ENCODE measurements at regions not wholly inside any gene's neighbourhood (a gene's known extent, or its start where the extent isn't known, plus 50 kb on each side); places are given as distances from the start of the nearest gene placed in this dataset.

DNA sequence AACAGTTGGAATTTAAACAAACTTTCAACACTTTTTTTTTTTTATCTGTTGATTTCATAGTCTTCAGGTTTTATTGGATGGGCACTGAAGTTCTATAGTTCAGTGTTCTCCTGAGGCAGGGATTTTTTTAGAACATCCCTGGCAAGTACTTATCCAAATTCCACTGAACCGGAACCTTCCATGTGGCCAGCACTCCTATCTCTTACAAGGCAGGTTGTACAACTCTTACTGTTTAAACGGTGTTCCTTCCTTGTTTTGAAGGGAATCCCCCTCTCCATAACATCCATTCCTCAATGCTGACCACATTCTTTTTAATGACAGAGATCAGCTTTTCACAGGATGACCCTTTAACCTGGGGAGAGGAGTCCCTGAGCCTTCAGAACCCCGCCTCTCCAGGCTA, 238.9 kb upstream of the CTBP2 start:
- no peak for DNase-seq (ENCODE audit: low spot score)

DNA sequence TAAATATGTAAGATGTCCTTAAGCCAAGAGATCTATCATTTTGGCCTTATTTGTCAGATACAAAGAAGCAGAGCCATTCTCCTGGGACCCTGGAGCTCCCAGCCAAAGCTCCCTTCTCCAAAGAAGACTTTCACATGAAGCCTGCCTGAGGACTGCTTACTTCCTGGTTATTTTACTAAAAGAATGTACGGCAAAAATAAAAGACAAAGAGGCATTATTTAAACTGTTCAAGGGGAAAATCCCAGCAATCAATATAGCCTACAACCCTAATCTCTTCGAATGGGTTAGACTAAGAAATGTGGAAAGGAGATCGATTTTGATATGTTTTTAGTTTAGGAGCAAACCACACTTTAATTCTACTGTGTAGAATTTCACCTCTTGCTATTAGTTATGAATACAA, 237.9 kb upstream of the CTBP2 start:
- DNase-seq (ENCODE audit: low spot score): no peak

DNA sequence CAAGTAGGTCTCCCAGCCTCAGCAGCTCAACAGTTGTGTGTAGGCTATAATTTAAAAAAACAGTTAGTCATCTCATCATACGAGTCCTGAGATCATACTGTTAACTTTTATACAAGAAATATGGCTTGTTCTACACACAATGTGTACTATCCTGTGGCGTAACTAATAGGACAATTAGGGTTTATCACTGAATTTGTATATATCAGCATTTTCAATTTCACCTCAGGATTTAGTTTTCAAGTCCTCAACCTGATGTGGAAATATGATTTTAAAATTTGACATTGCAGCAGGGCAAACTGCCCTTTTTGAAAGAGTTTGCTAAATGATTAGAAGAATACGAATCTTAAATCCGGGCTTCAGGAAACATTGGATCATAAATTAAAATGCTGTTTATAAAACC, 237.2 kb upstream of the CTBP2 start:
- DNase-seq (ENCODE audit: low spot score): no peak

DNA sequence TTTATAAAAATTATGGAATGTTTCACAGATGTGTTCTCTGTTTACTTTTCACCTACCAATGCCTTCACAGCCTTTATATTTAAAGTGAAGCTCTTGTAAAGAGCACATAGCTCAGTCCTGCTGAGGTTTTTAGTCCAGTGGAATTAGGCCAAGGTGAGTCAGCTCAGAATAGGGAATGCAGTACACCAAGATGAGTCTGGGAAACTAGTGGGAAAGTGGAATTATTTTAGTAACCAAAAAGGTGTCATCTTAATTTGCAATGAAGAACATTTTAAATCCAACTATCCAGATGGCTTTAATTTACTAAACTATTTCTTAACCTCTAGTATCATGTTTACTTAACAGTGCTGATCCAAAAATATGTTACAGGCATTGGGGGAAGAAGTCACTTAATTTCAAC, 236.3 kb upstream of the CTBP2 start:
- DNase-seq (ENCODE audit: low spot score): no peak

DNA sequence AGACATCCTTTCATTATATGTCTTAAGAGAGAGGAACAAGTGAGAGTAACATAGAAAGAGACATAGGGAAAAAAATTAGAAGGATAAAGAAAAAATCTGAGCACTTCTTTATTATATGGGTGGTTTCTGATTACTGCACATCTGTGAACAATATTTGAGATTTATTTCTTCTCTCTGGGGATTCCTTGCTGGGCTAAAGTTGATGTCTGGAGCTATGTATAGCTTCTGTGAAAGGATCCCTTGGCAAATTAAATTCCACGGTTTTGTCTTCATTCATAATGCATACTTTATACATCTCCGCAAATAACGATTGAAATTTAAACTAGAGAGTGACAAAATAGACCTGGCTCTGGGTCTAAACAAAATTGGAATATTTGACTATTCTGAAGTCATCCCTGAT, 232.2 kb upstream of the CTBP2 start:
- no peak for DNase-seq (ENCODE audit: low spot score)

DNA sequence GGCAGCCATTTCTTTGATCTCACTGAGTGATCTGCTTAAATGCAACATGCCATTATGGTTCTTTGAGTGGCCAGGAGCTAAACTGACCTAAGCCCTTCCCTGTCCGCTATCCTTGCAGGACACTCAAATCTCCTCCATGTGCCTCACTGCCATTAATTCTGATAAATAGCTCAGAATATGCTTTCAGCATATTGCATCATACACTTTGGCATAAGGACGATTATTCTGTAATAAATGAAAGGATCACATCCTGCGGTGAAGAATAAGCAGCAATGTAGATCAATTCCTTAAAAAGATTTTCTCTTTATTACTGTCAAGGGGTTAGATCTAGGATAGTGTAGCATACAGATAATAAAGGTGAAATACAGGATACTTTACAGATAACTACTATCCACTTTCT, 231.8 kb upstream of the CTBP2 start:
- DNase-seq (ENCODE audit: low spot score): no peak

DNA sequence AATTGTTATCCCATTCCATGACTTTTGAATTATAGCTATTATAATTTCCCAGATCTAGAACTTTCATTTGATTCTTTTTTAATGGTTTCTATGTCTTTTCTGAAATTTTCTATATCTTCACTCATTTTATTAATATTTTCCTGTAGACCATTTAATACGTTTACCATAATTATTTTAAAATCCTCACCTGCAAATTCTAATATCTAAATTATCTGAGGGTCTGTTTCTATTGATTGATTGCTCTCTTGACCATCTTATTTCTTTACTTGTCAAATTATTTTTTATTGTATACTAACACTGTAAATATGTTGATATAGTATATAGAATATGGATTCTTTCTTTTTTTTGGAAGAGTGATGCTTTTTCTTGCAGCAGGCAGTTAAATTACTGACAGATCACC, 229.3 kb upstream of the CTBP2 start:
- no peak for DNase-seq (ENCODE audit: low spot score)

DNA sequence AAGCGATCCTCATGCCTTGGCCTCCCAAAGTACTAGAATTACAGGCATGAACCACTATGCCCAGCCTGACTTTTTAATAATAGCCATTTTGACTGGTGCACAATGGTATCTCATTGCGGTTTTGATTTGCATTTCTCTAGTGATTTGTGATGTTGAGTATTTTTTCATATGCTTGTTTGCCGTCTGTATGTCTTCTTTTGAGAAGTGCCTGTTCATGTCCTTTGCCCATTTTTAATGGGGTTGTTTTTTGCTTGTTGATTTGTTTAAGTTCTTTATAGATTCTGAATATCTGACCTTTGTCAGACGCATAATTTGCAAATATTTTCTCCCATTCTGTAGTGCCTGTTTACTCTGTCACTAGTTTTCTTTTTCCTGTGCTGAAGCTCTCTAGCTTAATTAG, 219.2 kb upstream of the CTBP2 start:
- DNase-seq (ENCODE audit: low spot score): no peak

DNA sequence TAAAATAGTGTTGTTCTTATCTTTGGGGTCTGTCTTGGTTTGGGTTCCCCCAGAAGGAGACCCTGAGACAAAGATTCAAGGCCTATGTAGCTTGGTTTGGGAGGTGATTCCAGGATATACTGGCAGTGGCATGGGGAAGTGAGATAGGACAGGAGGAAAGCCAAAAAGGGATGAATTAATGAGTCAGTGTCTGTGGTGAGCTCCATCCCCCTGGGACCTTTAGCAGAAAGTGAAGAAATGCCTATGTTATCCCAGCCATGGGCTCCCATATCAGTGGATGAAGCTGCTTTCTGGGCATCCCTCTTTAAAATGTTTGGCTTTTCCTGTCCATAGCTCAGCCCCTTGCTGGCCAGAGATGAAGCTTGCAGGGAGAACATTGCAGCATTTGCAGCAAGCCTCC, 217.0 kb upstream of the CTBP2 start:
- DNase-seq (ENCODE audit: low spot score): no peak

DNA sequence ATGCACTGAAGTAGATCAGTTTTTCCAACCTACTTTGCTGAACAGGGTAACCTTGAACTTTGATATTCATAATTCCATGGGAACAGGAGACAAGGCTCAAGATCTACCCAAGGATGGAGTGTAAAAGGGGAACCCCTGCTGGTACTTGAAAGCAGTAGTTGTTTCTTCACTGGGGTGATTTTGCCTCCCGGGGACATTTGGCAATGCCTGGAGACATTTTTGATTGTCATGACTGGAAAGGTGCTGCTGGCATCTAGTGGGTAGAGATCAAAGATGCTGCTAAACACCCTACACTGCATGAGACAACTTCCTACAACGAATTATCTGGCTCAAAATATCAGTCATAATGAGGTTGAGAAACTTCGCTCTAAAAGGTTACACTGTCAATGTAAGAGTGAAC, 214.8 kb upstream of the CTBP2 start:
- DNase-seq (ENCODE audit: low spot score): no peak

DNA sequence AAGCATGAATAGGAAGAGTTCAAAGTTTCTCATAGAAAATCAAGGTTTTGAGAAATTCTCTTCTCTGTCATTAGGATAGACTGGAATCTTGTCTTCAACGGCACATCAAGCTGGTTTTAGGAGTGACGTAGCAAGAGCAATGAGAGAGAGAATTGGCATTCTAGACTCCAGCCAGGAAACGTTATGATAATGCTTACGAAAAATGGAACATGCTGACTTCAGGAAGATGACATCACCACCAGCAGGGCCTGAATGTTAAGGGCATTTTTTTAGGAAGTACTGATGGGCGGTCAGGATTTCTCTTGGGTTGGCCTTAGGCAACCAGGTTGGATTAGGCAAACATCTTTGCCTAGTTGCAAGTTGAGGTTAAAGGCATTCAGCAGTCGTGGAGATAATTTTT, 213.2 kb upstream of the CTBP2 start:
- no peak for DNase-seq (ENCODE audit: low spot score)

DNA sequence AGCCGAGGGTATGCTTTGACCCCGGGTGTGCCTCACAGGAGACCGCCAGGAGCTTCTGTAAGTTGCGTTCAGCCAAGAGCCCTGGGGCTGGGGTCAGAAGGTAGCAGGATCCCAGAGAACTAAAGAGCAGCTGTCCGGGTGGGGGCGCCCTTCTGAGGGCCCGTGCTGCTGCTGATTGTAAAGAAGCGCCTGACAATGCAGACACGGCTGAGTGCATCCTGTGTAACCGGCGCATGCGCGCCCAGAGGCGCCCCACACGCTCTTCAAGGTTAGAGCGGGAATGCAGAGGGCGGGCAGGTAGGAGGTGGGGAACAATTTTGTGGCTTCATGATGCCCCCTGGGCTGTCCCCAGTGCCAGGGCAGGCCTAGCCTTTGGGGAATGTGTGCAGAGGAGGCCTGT, 210.2 kb upstream of the CTBP2 start:
- no peak for DNase-seq (ENCODE audit: low spot score)

DNA sequence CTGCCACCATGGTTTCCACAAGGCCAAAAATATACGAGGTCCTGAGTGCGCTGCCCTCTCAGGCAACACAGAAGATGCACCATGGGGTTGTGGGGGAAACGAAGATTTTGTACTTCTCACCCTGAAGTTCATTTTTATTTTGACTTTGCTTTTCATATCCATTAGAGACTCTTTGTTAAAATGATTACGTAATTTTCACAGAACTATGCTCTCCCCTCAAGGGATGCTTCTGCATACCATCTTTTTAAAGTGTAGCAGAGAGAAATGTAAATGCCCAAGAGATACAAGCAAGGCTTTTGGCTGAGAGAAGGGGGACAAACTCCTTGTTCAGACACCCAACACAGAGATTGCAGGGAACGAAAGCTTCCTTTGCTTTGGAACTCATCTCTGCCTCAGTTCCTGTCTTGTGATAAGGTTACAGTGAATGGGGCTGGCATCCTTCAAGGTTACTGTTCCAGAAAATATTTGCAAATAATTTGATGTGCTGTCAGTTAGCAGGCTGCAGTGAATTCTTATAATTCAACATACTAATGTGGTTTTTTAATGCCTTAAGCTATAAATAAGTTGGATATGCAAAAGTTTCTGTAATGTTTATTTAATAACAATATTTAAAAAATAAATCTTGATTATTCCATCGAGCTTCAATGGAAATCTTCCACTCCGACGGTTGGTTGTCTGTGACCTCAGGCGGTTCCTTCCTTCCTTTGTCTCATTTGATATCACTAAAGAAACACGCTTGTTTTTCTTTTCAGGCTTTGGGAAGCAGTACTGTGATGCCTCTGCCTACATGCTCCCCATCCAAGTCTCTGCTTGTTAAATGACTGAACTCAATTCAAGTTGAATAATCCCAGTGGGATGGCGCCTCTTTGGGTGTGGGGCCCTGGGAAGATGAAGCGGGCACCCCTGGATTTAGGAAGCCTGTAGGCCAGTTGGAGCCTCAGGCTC, 209.3 kb upstream of the CTBP2 start:
- no peak for DNase-seq (ENCODE audit: low spot score)

DNA sequence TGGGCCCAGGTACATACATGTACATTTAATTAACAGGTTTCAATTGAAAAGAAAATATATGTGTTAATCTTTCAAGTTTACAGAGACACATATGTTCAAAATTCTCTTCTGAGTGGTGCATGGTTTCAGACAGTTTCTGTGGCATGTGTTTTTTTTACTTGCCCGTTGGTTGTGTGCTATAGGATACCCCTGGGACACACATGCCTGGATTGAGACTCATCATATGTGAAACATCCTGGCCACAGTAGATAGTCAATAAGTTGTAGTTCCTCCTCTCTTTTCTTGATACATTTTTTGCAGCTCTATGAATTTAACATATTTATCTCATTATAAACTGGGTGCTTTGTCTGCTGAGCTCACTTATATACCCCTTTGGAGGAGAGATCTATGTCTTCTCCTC, 207.8 kb upstream of the CTBP2 start:
- DNase-seq (ENCODE audit: low spot score): no peak

DNA sequence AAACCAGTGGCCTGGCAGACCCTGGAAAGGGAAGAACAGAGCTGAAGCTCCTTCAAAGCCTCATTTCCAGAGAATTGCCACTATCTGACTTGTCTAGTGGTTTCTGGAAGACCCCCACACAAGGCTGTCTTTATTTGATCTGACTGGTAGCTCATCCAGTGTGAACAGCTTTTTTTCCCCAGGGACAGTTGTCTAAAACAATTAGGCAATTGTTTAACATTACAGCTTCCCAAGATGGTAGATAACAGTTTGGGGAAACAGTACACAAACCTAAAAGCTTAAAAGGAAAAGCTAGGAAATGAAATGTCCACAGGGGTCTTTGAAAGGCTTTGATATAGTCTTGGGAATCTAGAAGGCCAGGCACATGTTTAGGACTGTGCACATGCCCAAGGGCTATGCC, 203.4 kb upstream of the CTBP2 start:
- DNase-seq (ENCODE audit: low spot score): no peak

DNA sequence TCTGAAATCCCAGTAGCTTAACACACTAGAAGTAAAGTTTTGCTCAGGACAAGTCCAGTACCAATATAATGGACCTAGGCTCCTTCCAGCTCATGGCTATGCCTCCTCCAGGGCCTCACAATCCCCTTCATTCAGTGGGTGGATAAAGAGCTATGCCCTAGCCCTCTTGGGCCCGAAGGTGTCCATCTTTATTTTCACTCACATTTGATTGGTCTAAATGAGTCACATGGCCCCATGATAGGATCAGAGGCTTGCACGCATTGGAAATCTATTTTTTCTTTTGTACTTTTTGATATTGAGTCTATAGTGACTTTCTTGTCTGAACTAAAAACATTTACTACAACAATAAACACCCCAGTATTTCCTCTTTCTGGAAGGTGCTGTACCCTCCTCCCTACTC, 202.6 kb upstream of the CTBP2 start:
- no peak for DNase-seq (ENCODE audit: low spot score)

DNA sequence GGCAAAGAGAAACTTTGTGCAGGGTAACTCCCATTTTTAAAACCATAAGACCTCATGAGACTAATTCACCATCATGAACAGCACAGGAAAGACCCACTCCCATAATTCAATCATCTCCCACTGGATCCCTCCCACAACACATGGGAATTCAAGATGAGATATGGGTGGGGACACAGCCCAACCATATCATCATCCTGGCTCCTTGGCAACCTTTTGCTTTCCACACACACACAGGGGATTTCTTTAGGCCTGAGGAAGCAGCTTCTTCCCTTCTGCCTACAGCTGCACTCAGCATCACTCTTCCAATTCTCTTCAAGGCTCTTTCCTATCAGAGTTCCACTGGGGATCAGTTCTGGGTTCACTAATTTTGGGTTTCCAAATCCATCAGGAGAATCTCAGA, 199.0 kb upstream of the CTBP2 start:
- DNase-seq (ENCODE audit: low spot score): no peak

DNA sequence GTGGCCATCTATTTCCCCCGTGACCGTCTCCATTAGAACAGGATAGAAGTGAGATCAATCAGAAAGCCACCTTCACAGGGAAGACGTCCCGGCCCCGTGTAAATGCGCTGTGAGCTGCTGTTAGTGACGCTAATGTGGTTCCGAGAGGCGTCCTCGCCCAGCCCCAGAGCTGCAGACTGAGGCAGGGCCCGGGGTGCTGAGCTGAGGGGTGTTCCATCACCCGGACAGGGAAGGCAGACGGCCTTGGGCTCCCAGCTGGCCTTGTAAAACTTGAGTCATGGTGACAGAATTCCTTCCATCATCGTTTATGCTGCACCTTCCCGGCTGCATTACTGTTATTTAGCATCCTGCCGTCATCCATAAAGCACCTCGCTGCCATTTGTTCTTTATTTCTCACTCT, 195.3 kb upstream of the CTBP2 start:
- no peak for DNase-seq (ENCODE audit: low spot score)

DNA sequence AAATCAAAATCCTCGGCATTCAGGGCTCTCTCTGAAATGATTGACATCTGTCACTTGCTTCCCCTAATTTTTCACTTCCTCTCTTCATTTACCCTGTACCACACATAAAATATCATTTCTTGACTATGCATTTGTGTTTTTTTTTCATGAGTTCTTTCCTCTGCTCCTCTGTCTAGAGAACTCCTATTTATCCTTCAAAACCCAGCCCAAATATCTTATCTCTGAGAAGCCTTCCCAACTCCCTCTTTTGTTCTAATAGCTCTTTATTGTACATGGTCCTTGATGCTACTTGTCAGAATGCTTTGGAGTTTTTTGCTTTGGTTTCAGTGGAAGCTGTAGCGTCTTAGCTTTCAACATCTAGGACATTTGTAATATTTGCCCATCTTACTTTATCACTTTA, 190.2 kb upstream of the CTBP2 start:
- no peak for DNase-seq (ENCODE audit: low spot score)

DNA sequence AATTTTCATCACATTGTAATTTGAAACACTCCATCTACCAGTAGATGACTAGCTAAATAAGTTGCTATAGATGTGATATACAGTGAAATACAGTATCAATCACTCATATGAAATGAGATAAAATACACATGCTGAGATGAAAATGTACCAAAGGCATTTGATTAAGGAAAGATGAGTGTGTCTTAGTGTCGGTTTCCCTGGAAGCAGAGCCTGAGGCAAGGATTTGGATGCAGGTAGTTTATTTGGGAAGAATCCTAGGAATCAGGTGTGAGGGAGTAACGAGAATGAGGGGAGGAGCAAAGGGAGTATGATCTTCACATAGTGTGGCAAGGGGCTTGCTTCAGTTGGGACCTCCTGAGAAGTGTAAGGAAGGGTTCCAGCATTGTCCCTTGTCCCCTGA, 188.2 kb upstream of the CTBP2 start:
- no peak for DNase-seq (ENCODE audit: low spot score)

DNA sequence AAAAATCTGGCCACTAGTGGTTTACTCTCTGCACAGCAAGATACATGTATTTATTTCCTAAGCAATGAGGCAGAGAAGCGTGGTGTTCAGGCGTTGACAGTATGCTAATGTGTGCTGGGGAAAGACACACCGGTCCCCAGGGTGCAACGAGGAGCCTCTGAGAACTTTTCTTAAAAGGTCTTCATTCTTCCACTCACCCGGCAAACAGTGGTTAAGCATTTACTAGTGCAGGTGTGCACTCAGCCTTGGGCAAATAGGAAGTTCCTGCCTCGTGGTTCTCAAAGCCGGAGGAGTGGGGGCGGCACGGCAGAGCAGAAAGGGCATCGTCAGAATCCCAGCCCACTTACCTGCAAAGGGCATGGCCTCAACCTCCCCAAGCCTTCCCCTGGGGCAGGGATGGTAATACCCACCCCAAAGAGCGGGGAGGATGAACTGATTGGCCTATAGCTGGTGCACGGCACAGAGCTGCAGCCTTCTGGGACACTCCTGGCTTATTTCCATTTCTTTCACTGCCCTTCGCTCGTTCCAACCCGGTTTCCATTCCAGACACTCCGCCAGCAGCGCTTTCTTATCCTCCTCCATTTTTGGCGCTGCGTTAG, 184.3 kb upstream of the CTBP2 start:
- DNase-seq (ENCODE audit: low spot score): no peak

DNA sequence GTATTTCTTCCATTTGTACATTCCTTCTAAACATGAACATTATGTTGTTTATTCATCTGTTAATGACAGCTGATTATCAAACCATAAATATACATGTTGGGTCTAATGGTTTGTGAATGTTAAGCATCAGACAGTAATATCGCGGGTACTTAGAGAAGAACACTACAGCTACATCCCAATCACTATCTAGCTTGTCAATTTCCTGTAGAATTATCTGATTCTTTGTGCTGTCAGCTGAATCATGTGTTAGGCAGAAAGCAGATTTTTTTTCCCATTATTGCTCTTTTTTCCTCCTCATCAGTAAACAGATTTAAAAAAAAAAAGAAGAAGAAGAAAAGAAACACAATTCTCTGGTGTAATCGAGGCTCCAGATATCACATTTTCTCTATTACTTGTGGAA, 183.6 kb upstream of the CTBP2 start:
- no peak for DNase-seq (ENCODE audit: low spot score)

DNA sequence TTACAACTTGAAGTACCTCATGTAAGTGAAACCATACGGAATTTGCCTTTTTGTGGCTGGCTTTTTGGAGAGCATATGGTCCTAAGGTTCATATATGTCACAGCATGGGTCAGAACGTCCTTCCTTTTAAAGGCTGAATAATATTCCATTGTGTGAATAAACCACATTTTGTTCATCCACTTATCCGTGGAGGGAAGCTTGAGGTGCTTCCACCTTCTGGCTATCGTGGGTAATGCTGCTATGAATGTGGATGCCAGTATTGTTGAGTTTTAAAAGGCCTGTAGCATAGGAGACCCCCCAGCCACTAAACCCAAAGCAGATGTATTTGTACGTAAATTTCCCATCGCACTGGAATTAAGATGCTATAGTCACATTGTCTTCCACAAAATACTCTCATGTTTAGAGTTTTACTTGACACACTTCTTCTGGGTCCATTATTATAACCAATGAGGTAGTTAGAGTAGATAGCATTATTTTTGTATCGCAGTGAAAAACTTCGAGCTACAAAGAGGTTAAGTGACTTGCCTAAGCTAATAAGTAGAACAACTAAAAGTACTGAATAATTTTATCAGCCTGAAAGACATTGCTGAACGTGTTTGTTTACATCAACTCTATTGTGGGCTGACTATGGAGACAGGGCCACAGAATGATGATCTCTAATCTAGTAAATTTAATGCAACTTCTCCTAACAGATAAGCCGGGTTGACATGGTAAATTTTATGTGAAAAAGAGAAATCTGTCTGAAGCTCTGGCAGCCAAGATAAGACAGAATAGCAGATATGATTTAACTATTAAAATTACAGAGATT, 183.0 kb upstream of the CTBP2 start:
- DNase-seq (ENCODE audit: low spot score): peak; percentile 16

Measured in H4 (cell line).